Peyer's patch (tissue), 4 donors: ENCODE measurements at regions not wholly inside any gene's neighbourhood (a gene's known extent, or its start where the extent isn't known, plus 50 kb on each side); places are given as distances from the start of the nearest gene placed in this dataset.

Experiments
- DNase-seq, 3 donors: peaks; one replicate each; pipeline ENCODE4 v3.0.0-alpha.2; 2017 to 2019
- H3K27ac ChIP-seq, 4 donors: fragments of 200-600 bp; sonication (generic); one replicate each; pipeline ENCODE4 v1.5.1; 2016 to 2019
- H3K27me3 ChIP-seq, 2 donors: fragments of 200-600 bp; sonication (generic); one replicate each; pipeline ENCODE4 v1.5.1; 2019
- H3K36me3 ChIP-seq, 3 donors: fragments of 200-600 bp; sonication (generic); one replicate each; pipeline ENCODE4 v1.5.1; 2016 to 2019
- H3K4me1 ChIP-seq, 4 donors: fragments of 200-600 bp; sonication (generic); one replicate each; pipeline ENCODE4 v1.5.1; 2016 to 2019
- H3K4me3 ChIP-seq, 4 donors: fragments of 200-600 bp; sonication (generic); 1 replicate in 3 of 4; 2 replicates in 1 of 4; pipeline ENCODE4 v1.5.1; 2016 to 2019; ENCODE audit warnings: mild to moderate bottlenecking in 1 of 4
- H3K9me3 ChIP-seq, 4 donors: fragments of 200-600 bp; sonication (generic); one replicate each; pipeline ENCODE4 v1.5.1; 2016 to 2019; ENCODE audit warnings: mild to moderate bottlenecking in 1 of 4
- CTCF ChIP-seq, 6 experiments: fragments of 450-650 bp in 4 of 6; fragments of 200-600 bp in 2 of 6; sonication (generic) in 1 of 6; IDR thresholded peaks; one replicate each; pipeline ENCODE4 v1.5.1; 2017 to 2019; ENCODE audit warnings: antibody characterized with exemption in 6 of 6, mild to moderate bottlenecking in 3 of 6, moderate library complexity in 1 of 6
- POLR2A ChIP-seq, 2 donors: fragments of 450-650 bp; IDR thresholded peaks; one replicate each; pipeline ENCODE4 v1.5.1; 2017; ENCODE audit warnings: antibody characterized with exemption in 2 of 2, mild to moderate bottlenecking in 2 of 2, moderate library complexity in 2 of 2

DNA sequence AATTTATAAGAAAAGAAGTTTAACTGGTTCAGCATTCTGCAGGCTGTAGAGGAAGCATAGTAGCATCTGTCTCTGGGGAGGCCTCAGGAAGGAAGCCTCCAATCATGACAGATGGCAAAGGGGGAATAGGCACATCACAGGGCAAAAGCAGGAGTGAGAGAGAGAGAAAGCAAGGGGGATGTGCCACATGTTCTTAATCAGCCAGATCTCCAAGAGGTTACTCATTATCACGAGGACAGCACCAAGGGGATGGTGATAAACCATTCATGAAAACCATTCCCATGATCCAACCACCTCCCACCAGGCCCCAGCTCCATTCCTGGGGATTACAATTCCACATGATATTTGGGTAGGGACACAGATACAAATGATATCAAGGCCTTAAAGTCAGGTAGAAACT is 217.5 kb upstream of the TCF21 start:
- Histone ChIP-seq H3K4me3 (no peak overlapping the region), H3K36me3 (no peaks in the 10 kb centered on the region), H3K4me1 (no peaks in the 10 kb centered on the region), H3K9me3 (no peaks in the 10 kb centered on the region), H3K27me3 (no peaks in the 10 kb centered on the region), H3K27ac (no peak overlapping the region)
- no peak for TF ChIP-seq POLR2A (IDR thresholded peaks at IDR 0.05)
- TF ChIP-seq CTCF (IDR thresholded peaks at IDR 0.05): no peak
- DNase-seq: no peak

DNA sequence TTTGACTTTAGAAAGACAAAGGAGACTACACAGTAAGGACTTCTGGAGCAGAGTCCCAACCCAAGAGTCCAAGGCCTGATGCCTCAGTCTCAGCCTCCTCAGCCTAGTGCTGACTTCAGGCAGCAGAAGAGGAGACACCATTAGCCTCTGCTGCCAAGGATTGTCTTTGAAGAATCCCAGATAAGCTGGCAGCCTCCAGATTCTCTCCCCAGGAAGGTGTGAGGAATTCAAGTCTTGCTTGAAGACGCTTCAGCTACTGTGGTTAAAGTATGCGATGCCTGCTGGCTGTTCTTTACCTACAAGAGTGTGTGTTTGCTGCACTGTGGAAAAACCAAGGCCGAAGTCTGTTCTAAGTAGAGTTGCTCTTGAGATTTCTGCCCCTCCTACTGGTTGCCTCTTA is 215.9 kb upstream of the TCF21 start:
- Histone ChIP-seq H3K9me3 (no peaks in the 10 kb centered on the region), H3K36me3 (no peaks in the 10 kb centered on the region), H3K27ac (no peak overlapping the region), H3K4me1 (no peaks in the 10 kb centered on the region), H3K27me3 (no peaks in the 10 kb centered on the region), H3K4me3 (no peak overlapping the region)
- no peak for DNase-seq
- TF ChIP-seq CTCF (IDR thresholded peaks at IDR 0.05) (no peak), POLR2A (IDR thresholded peaks at IDR 0.05) (no peak)

DNA sequence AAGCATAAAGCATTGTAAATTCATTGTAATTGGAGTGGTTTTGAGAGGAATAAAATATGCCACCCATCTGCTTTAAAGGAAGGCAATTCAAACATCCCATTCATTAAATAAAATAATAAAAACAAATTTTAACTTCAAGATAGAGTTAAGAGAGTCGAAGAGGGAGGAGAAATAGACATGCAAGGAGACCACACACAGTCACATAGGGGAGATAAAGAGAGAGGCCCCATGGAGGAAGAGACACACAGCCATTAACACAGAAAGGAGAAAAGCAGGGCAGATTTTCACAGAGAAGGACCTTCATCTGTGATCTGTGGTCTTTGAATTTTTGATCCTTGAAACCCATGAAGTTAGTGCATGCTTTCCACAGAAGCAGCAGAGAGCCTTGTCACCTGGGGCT is 214.3 kb upstream of the TCF21 start:
- no peak overlapping the region for H3K4me3 ChIP-seq
- no peak for TF ChIP-seq POLR2A (IDR thresholded peaks at IDR 0.05)
- TF ChIP-seq CTCF (IDR thresholded peaks at IDR 0.05): no peak
- H3K4me1 ChIP-seq: no peaks in the 10 kb centered on the region
- no peaks in the 10 kb centered on the region for H3K36me3 ChIP-seq
- H3K27ac ChIP-seq: no peak overlapping the region
- no peaks in the 10 kb centered on the region for H3K9me3 ChIP-seq
- H3K27me3 ChIP-seq: no peaks in the 10 kb centered on the region
- DNase-seq: no peak

GRCh38 chr6:133680994-133681393 is 207.9 kb upstream of the TCF21 start:
- Histone ChIP-seq H3K36me3 (no peaks in the 10 kb centered on the region), H3K27me3 (no peaks in the 10 kb centered on the region)
- no peak for TF ChIP-seq CTCF (IDR thresholded peaks at IDR 0.05)
- TF ChIP-seq POLR2A (IDR thresholded peaks at IDR 0.05): no peak

GRCh38 chr6:133681891-133682290 is 207.0 kb upstream of the TCF21 start:
- no peak for TF ChIP-seq CTCF (IDR thresholded peaks at IDR 0.05)
- no peak for TF ChIP-seq POLR2A (IDR thresholded peaks at IDR 0.05)
- Histone ChIP-seq H3K9me3 (no peaks in the 10 kb centered on the region), H3K27ac (no peak overlapping the region), H3K4me1 (no peaks in the 10 kb centered on the region), H3K36me3 (no peaks in the 10 kb centered on the region), H3K27me3 (no peaks in the 10 kb centered on the region), H3K4me3 (no peak overlapping the region)
- DNase-seq: no peak

More at GRCh38 chr6:133680994-133681393, 207.9 kb upstream of the TCF21 start:
- Histone ChIP-seq H3K27ac (no peak overlapping the region), H3K9me3 (no peaks in the 10 kb centered on the region), H3K4me1 (no peaks in the 10 kb centered on the region), H3K4me3 (no peak overlapping the region)
- DNase-seq: no peak
